ENCODE measurements at regions not wholly inside any gene's neighbourhood (a gene's known extent, or its start where the extent isn't known, plus 50 kb on each side); places are given as distances from the start of the nearest gene placed in this dataset.

- H3K27ac ChIP-seq: no peak overlapping the region
- no peak overlapping the region for H2AFZ ChIP-seq
- H3K9ac ChIP-seq: no peak overlapping the region
- no peaks in the 10 kb centered on the region for H3K36me3 ChIP-seq (ENCODE audit: low read depth)
- H3K4me1 ChIP-seq (ENCODE audit: insufficient read depth): no peaks in the 10 kb centered on the region
- no peaks in the 10 kb centered on the region for H3K9me3 ChIP-seq (ENCODE audit: low read depth)
- H3K9me2 ChIP-seq (ENCODE audit: insufficient read depth): no peaks in the 10 kb centered on the region
- H3K4me3 ChIP-seq: no peak overlapping the region
- no peaks in the 10 kb centered on the region for H4K20me1 ChIP-seq (ENCODE audit: insufficient read depth)
- no peaks in the 10 kb centered on the region for H3K27me3 ChIP-seq (replicated peaks; ENCODE audit: insufficient read depth)
- H3K4me2 ChIP-seq (ENCODE audit: unreplicated experiment): no peak overlapping the region
- no peak for DNase-seq
- no peaks in the 10 kb centered on the region for H3K79me2 ChIP-seq (ENCODE audit: insufficient read depth)
- in situ Hi-C loops (cut with MboI): no loop called here
- no peaks in the 10 kb centered on the region for H3F3A ChIP-seq (ENCODE audit: insufficient read depth)
- no peak for TF ChIP-seq EZH2phosphoT487 (IDR thresholded peaks at IDR 0.05; ENCODE audit: insufficient read depth, low read depth)
- TF ChIP-seq EZH2 (IDR thresholded peaks at IDR 0.05; ENCODE audit: insufficient read depth, poor library complexity, severe bottlenecking): no peak
Observed at GRCh38 chr3:20583648-20584047, 397.6 kb upstream of the SGO1 start.

GRCh38 chr3:20576228-20576627 lies 390.2 kb upstream of the SGO1 start:
- H3K4me1 ChIP-seq (ENCODE audit: insufficient read depth): peaks cover 36% of the 10 kb centered on the region
- 0 out of 2 replicates have a peak, but pooled peaks cover 5% of the 10 kb centered on the region for H3K9me2 ChIP-seq (ENCODE audit: insufficient read depth)
- no peaks in the 10 kb centered on the region for H3K79me2 ChIP-seq (ENCODE audit: insufficient read depth)
- H4K20me1 ChIP-seq (ENCODE audit: insufficient read depth): no peaks in the 10 kb centered on the region
- no peak overlapping the region for H3K9ac ChIP-seq
- no peak overlapping the region for H2AFZ ChIP-seq
- no peaks in the 10 kb centered on the region for H3K9me3 ChIP-seq (ENCODE audit: low read depth)
- in situ Hi-C loops (cut with MboI): no loop called here
- H3K36me3 ChIP-seq (ENCODE audit: low read depth): no peaks in the 10 kb centered on the region
- H3K4me2 ChIP-seq (ENCODE audit: unreplicated experiment): no peak overlapping the region
- H3K4me3 ChIP-seq: no peak overlapping the region
- peaks cover 38% of the 10 kb centered on the region for H3F3A ChIP-seq (ENCODE audit: insufficient read depth)
- peak overlapping the region; percentile 74 for H3K27ac ChIP-seq
- 61 to 64% methylated on average over 3 of the region's 3 CpGs for WGBS, 2 experiments (ENCODE audit: low coverage in 1 of 2, low lambda C conversion rate in 2 of 2, missing lambda C conversion rate in 2 of 2)
- peak; percentile 22 for DNase-seq
- no peaks in the 10 kb centered on the region for H3K27me3 ChIP-seq (replicated peaks; ENCODE audit: insufficient read depth)
- TF ChIP-seq EZH2phosphoT487 (IDR thresholded peaks at IDR 0.05; ENCODE audit: insufficient read depth, low read depth) (no peak), EZH2 (IDR thresholded peaks at IDR 0.05; ENCODE audit: insufficient read depth, poor library complexity, severe bottlenecking) (no peak)

DNA sequence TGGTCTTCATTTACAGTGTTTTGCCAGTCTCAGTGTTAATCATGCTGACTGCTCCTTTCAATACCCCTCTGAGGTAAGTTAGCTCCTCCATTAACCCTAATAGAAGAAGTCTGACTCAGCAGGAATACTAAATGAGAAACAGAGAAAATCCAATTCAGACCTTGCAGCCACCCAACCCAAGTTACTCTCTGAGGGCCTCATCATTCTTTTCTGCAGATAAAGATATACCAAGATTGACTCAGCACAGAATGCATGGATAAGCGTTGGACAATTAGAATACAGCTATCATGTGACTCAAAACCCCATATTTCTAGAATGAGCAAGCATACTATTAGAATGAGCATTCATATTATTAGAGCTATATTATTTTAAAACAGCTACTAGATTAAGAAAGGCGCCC lies 389.1 kb upstream of the SGO1 start:
- Histone ChIP-seq H3K9me2 (ENCODE audit: insufficient read depth) (0 out of 2 replicates have a peak, but pooled peaks cover 5% of the 10 kb centered on the region), H3K27ac (peak overlapping the region; percentile 74), H3K4me1 (ENCODE audit: insufficient read depth) (peaks cover 36% of the 10 kb centered on the region), H3K36me3 (ENCODE audit: low read depth) (no peaks in the 10 kb centered on the region), H3F3A (ENCODE audit: insufficient read depth) (peaks cover 38% of the 10 kb centered on the region), H2AFZ (peak overlapping the region; percentile 25; the same call in 1 of the 2 replicates), H3K4me2 (ENCODE audit: unreplicated experiment) (peak overlapping the region; percentile 69), H3K79me2 (ENCODE audit: insufficient read depth) (no peaks in the 10 kb centered on the region), H3K9me3 (ENCODE audit: low read depth) (no peaks in the 10 kb centered on the region), H4K20me1 (ENCODE audit: insufficient read depth) (no peaks in the 10 kb centered on the region), H3K4me3 (peak overlapping the region; percentile 36; the same call in 1 of the 2 replicates), H3K27me3 (replicated peaks; ENCODE audit: insufficient read depth) (no peaks in the 10 kb centered on the region), H3K9ac (0 out of 2 replicates have a peak overlapping the region, but pooled peaks have one; percentile 17)
- 33 to 41% methylated on average over 2 of the region's 2 CpGs for WGBS, 2 experiments (ENCODE audit: low coverage in 1 of 2, low lambda C conversion rate in 2 of 2, missing lambda C conversion rate in 2 of 2)
- DNase-seq: peak; percentile 85
- no peak for TF ChIP-seq EZH2phosphoT487 (IDR thresholded peaks at IDR 0.05; ENCODE audit: insufficient read depth, low read depth)
- no peak for TF ChIP-seq EZH2 (IDR thresholded peaks at IDR 0.05; ENCODE audit: insufficient read depth, poor library complexity, severe bottlenecking)
- in situ Hi-C loops (cut with MboI): no loop called here

DNA sequence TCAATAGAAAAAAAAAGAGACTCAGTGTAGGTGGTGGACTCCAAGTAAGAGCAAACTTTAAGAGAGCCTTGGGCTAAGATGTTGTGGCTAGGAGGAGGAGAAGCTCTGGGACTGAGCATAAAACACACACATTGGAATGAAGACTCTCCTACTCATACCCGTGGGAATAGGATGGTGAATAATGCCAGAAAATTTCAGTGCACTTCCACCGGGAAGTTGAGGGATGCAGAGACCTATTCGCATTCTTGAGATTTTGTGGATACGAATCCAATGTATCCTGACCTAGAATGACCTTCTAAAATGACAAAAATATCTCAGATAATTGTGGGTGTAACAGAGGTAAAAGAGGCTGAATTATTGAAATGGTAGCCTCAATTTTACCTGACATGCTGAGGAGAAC lies 388.7 kb upstream of the SGO1 start:
- Histone ChIP-seq H3K79me2 (ENCODE audit: insufficient read depth) (no peaks in the 10 kb centered on the region), H3K36me3 (ENCODE audit: low read depth) (no peaks in the 10 kb centered on the region), H3K27me3 (replicated peaks; ENCODE audit: insufficient read depth) (no peaks in the 10 kb centered on the region), H2AFZ (peak overlapping the region; percentile 25; the same call in 1 of the 2 replicates), H4K20me1 (ENCODE audit: insufficient read depth) (no peaks in the 10 kb centered on the region), H3K4me2 (ENCODE audit: unreplicated experiment) (peak overlapping the region; percentile 69), H3K9me3 (ENCODE audit: low read depth) (no peaks in the 10 kb centered on the region), H3K4me3 (peak overlapping the region; percentile 36; the same call in 1 of the 2 replicates), H3F3A (ENCODE audit: insufficient read depth) (peaks cover 38% of the 10 kb centered on the region), H3K4me1 (ENCODE audit: insufficient read depth) (peaks cover 36% of the 10 kb centered on the region), H3K9me2 (ENCODE audit: insufficient read depth) (0 out of 2 replicates have a peak, but pooled peaks cover 5% of the 10 kb centered on the region), H3K9ac (0 out of 2 replicates have a peak overlapping the region, but pooled peaks have one; percentile 17), H3K27ac (peak overlapping the region; percentile 74)
- in situ Hi-C loops (cut with MboI): no loop called here
- 1 to 5% methylated on average over 4 of the region's 4 CpGs for WGBS, 2 experiments (ENCODE audit: low coverage in 1 of 2, low lambda C conversion rate in 2 of 2, missing lambda C conversion rate in 2 of 2)
- DNase-seq: peak; percentile 88
- TF ChIP-seq EZH2phosphoT487 (IDR thresholded peaks at IDR 0.05; ENCODE audit: insufficient read depth, low read depth): no peak
- TF ChIP-seq EZH2 (IDR thresholded peaks at IDR 0.05; ENCODE audit: insufficient read depth, poor library complexity, severe bottlenecking): no peak
